GM18951 (cell line): ENCODE measurements at regions not wholly inside any gene's neighbourhood (a gene's known extent, or its start where the extent isn't known, plus 50 kb on each side); places are given as distances from the start of the nearest gene placed in this dataset.

Source experiments
- POLR2A ChIP-seq: IDR thresholded peaks from 4 replicates; pipeline ENCODE4 v1.6.1; 2011; ENCODE audit warnings: mild to moderate bottlenecking; ENCODE audit not compliant: insufficient read length, insufficient read depth; ENCODE audit errors: extremely low read depth
- in situ Hi-C: fragments of 300-500 bp; cut with MboI; formaldehyde crosslinking; loops from one replicate; pipeline ENCODE4 v1.12.0; 2022; ENCODE audit warnings: low sequenced_read_pairs, mixed read lengths, inconsistent platforms; ENCODE audit not compliant: unreplicated experiment

DNA sequence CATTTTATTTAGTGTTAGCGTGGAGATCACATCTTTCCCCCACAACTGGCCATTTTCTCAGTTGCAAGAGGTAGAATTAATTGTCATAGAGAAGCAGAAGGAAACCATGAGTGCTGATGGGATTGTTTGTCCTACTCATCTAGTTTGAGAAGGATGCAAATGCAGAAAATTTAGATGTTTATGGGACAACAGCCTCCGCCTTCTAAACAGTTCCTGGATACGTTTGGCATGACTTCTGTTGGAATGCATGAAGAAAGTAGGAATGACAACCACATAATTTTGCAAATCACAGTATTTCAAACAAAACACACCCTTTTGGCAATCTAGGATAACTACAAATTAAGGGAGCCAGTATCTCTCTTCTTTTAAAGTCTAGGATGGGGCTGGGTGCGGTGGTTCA lies 240.1 kb upstream of the SUCLG2 start:
- no peak for TF ChIP-seq POLR2A
- in situ Hi-C loops: no loop called here

DNA sequence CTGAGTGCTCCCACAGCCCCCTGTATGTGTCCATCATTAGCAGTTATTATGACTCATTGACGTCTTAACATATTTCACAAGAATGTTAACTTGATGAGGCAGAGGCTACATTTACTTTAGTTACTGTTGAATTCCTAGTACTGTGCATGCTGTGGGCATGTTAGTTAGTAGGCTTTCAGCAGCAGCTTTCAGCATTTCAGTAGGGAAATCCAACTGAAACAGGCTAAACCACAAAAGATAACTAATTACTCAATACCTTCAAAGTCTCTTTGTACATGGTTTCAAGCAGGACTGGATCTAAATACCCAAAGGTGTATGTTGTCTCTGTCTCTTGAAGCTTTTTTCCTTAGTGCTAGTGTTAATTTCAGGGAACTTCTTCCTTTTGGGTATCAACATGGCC lies 229.9 kb upstream of the SUCLG2 start:
- TF ChIP-seq POLR2A: no peak
- in situ Hi-C loops: no loop called here

DNA sequence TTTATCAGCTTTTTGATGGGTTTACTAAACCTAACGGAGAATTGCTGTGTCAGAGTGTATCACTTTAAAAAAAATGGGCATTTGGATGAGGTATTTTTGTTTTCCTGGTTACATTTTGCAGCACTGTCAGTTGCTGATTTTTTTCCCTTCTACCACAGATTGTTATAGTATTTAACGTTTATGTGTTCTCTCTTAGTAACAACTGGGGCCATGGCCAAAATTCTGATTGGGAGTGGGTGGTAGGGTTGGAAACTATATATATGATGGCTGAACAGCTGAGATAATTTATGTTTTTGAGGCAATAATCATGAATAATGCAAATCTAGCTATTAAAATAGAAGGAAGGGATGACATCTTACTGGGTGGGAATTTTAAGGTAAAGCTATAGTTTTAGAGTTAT lies 229.4 kb upstream of the SUCLG2 start:
- in situ Hi-C loops: no loop called here
- TF ChIP-seq POLR2A: no peak

DNA sequence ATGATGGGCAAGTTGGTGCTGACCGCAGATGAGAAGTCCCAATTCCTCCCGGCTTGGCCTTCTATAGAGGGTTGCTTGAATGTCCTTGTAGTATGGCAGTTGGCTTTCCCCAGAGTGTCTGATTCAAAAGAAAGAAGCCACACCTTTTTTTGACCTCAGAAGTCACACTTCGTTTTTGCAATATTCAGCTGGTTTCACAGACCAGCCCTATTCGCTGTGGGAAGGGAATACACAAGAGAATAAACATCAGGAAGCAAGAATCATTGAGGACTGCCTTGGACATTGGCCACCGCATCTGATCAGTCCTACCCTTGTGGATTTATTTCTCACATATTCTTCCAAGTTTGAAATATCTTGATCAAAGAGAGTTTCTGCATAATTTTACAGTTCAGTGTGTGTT lies 228.6 kb upstream of the SUCLG2 start:
- in situ Hi-C loops: no loop called here
- TF ChIP-seq POLR2A: no peak

DNA sequence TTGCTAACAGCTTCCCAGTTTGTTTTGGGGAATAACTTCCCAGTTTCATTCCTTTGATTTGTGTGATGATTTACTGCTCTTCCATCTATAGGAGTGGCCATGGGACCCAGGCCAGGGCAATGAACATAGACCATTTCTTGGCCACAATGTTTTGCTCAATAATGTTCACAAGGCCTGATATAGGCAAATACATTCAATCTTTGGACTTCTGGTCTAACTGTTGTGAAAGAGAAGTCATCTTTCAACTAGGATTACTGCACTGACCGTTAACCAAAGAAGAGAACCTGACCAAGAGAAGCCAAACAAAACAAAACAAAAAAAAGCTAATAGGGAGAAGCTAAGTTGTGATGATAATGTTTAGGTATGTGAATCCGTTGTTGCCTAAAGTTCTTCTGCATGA lies 221.8 kb upstream of the SUCLG2 start:
- in situ Hi-C loops: no loop called here
- no peak for TF ChIP-seq POLR2A

DNA sequence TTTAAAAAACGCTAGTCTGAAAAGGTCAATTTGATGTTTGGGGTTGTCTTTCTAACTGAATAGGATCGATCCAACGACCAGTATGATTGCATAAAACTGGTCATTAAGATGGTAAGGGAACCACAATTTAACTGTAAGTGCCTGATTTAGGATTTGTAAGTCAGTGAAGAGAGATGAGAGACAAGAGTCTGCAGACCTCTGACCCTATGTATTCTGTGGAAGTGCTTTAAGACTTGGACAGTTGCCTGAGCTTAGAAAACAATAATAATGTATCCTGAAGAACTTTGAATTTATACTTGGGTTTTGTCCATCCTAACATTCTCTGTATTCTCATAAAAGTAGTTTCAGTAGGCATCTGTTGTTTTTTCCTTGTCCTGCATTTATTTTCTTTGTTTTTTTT lies 221.4 kb upstream of the SUCLG2 start:
- in situ Hi-C loops: no loop called here
- TF ChIP-seq POLR2A: no peak

DNA sequence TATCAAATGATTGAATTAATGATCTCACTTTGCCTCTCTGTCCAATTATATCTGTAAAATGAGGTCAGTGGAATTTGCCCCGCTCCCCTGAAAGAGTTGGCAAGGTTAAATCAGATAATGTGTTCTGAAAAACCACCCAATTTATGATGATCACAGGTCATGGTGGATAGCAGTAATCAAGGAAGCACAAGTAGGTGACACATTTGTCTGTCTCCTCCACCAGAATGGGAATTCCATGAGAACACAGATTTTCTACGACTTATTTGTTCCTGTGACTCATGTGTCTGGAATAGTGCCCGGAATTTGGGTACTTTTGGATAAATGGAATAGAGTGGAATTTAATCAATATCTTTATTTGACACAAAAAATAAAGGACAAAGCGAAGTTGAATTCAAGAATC lies 220.9 kb upstream of the SUCLG2 start:
- in situ Hi-C loops: no loop called here
- TF ChIP-seq POLR2A: no peak

DNA sequence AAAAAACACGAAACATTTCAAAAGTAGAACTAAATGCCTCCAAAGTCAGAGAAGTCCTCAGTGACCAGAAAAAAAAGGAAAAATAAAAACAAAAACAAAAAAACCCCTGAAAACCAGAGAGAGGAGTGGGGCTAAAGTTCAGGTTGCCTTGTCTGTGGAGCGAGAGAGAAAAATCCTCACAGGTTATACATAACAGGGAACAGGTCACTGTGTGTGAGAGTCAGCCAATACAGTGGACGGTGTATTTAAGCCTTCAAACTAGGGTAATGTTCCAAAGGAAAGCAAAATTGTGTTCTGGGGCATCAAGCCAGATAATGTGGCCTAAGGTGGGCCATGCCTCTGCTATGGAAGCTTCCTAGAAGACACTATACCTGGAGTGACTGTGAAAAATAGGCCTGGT lies 216.1 kb upstream of the SUCLG2 start:
- in situ Hi-C loops: no loop called here
- TF ChIP-seq POLR2A: no peak

DNA sequence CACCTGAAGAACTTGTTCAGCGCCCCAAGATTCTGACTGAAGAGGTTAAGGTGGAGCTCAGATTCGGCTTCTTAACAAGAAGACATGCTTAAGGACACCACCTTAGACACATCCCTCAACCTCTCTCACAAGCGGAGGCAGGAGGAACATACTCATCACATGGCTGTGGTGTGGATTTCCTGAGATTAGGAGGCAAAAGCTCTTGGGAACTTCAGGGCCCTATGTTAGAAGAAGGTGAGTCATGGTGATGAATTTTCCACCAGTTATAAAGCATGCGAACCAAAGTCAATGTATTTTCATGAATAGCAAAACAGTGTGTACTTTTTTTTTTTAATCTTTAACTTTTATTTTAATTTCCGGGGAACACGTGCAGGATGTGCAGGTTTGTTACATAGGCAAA lies 212.2 kb upstream of the SUCLG2 start:
- no peak for TF ChIP-seq POLR2A
- in situ Hi-C loops: no loop called here

DNA sequence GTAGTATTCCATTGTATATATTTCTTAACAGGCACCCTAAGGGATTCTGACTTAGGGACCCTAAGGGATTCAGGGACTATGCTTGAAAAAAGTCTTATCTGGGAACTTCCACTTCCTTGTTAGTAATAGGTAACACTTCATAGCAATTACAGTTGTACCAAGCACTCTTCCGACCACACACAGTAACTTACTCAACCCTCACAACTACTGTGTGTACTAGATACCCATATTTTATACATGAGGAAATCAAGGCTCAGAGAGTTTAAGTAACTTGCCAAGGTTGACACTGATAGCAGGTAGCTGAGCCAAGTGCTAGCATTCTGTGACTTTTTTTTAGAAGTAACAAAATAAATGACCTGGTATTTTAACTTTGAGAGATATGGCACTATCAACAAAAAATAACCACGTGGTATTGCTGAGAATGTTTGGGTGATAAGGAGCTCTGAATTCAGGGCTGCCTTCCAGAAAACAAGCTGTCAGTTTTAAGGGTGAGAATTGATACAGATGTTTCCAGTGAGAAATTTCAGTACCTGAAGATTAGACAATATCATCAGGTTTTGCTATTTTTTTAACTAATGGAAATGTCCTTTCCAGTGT lies 210.3 kb upstream of the SUCLG2 start:
- no peak for TF ChIP-seq POLR2A
- in situ Hi-C loops: no loop called here

DNA sequence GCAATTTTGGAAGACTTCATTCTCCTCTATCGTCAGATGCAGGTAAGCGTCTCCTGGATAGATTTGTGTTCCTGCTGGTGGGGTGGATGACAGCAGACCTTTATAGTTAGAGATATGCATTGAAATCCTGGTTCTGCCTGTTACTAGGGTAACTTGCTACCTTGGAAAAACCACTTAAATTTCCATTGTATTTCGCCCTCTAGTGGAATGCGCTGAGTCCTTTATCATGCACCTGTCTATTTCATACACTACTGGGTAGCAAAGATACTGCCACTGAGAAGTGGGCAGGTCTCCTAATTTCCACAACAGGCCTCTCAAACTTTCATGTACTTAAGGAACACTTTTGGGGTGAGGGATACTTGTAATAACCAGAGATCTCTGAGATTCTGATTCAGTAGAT lies 209.5 kb upstream of the SUCLG2 start:
- in situ Hi-C loops: no loop called here

DNA sequence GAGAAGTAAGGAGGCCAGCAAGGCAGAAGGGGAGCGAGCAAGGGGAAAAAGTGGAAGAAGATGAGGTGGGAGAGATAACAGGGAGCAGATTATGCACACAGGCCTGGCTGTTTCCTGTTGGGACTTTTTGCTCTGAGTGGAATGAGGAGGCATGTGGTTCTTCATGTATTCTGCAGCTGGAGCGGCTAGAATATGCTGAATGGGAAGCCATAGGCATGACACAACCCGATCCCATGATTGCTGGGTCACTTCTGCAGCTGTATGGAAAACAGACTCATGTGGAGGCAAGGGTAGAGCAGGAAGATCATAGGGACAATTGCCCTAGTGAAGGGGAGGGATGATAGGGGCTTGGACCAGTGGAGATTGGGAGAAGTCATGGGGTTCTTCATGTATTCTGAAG lies 206.0 kb upstream of the SUCLG2 start:
- TF ChIP-seq POLR2A: no peak
- in situ Hi-C loops: no loop called here

More for the DNA sequence above, 209.5 kb upstream of the SUCLG2 start:
- TF ChIP-seq POLR2A: no peak

DNA sequence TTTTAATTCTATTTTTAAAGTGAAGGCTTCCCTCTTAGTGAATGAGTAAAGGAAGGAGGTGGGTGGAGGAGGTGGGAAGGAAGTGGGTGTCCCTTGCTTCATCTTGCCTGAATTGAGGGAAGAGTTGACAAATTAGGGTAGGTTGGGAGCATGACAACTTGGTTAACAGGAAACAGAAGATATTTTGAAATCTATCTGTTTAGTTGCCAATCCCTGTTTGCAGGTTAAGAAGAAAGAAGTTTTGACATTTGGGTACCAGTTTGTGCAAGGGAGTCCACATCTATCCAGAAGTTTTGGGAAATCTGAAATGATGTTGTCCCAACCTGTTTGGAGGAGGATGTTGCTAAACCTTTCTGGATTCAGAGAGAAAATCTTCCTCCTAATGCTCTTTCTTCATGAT lies 204.1 kb upstream of the SUCLG2 start:
- in situ Hi-C loops: no loop called here
- TF ChIP-seq POLR2A: no peak

DNA sequence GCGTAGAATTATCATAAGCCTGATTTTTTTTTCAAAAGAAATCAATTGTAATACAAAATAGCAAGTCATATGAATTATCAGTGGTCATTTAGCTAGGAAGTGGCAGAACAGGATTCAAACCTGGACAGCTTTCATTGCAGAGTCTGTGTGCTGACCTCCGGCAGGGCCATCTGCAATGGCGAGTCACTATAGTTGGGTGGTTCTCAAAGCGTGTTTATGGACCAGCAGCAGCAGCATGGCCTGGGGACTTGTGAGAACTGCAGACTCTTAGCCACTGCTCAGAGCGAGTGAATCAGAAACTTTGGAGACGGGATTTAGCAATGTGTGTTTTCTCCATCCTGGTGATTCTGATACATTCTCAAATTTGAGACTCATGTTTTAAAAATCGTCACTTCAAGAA lies 202.3 kb upstream of the SUCLG2 start:
- no peak for TF ChIP-seq POLR2A

DNA sequence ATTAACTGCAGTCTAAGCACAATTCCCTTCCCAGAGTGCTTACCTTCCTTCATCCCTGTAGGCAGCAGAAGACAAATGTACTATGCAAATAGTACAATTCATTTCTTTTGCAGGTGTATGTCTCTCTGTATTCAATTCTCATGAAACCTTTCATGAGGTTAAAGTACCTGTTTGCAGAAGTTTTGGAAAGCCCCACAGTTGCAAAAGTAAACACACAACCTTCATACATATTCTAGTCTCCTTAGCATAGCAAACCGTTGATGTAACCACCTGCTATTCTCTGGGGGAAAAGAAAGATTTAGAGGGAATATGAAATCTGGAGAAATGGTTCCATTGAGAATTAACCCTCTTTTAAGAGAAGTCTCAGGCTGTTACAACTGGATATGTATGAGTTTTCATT lies 200.3 kb upstream of the SUCLG2 start:
- in situ Hi-C loops: no loop called here
- TF ChIP-seq POLR2A: no peak

More for the DNA sequence above, 202.3 kb upstream of the SUCLG2 start:
- in situ Hi-C loops: no loop called here
